ENCODE measurements at regions not wholly inside any gene's neighbourhood (a gene's known extent, or its start where the extent isn't known, plus 50 kb on each side); places are given as distances from the start of the nearest gene placed in this dataset.
"Not testable (repeated sequence)": the region's sequence is repeated elsewhere in the genome, so short reads cannot be mapped to it uniquely, and the experiment has no call there.

DNA sequence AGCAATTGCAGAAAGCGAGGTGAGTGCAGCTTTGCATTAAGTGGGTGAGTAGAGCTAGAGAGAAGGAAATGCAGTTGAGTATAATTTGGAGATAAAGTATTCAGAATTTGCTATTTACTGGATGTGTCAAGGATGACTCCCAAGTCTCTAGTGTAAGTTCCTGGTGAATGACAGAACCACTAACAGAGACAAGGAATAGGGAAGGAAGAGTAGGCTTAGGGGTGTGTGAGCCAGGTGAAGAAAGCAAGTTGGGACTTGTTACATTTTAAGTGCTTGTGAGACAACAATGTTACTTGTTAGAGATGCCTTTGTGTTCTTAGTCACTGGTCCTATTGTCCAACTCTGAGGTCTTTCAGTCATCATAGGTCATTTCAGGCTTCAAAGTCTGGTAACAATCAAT lies 70.8 kb downstream of the TBC1D26 start:
- DNase-seq = not testable (repeated sequence)

DNA sequence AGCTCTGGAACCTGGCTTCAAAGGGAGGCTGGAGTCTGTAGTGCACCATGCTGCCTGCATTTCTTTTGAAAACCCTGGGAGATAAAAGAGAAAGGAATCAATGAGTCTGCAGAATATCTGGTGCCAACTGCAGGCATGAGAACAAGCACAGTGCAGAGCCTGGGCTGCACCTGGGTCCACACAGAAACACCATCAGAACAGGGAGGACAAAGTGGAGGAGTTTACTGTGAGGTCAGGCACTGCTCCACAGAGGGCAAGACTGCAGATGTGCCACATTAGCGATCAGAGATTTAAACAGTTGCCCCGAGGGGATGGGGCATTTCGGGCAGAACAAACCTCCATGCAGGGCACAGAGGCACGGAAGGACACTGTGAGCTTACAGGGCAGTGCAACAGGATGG lies 74.7 kb downstream of the TBC1D26 start:
- not testable (repeated sequence) for DNase-seq

DNA sequence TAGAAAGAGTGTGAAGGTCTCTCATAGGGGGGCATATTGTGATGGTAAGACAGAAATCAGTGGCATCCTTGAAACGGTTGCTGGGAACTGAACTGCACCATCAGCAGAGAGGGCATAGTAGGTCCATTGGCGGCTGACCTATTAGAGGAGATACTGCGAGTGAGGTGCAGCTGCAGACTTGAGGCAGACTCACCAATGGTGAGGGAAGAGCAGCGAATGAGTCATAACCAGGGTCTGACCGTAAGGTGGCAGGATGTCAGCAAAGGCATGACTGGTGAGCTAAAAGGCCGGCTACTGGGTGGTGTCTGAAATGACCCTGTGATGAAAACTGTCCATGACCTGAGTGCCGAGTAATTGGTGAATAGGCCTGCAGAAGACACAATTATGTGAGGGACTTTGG lies 81.3 kb downstream of the TBC1D26 start:
- DNase-seq = not testable (repeated sequence)

DNA sequence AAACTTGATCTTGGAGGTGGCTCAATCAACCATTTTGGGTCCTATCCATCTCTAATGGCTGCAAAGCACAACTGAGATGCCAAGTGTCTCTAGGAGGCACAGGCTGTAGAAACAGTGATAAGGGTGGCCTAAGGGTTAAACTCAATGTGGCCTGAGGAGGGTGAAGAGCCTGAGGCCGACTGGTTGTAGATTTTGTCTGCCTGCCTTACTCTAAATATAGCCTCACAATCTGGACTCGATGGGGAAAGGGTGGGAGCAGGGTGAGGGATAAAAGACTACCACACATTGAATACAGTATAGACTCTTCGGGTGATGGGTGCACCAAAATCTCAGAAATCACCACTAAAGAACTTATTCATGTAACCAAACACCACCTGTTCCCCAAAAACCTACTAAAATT lies 81.9 kb downstream of the TBC1D26 start:
- DNase-seq = not testable (repeated sequence)

GRCh38 chr17:15817861-15818260 lies 85.8 kb downstream of the TBC1D26 start:
- not testable (repeated sequence) for DNase-seq

GRCh38 chr17:15822280-15822679 lies 90.2 kb downstream of the TBC1D26 start:
- DNase-seq = not testable (repeated sequence)

DNA sequence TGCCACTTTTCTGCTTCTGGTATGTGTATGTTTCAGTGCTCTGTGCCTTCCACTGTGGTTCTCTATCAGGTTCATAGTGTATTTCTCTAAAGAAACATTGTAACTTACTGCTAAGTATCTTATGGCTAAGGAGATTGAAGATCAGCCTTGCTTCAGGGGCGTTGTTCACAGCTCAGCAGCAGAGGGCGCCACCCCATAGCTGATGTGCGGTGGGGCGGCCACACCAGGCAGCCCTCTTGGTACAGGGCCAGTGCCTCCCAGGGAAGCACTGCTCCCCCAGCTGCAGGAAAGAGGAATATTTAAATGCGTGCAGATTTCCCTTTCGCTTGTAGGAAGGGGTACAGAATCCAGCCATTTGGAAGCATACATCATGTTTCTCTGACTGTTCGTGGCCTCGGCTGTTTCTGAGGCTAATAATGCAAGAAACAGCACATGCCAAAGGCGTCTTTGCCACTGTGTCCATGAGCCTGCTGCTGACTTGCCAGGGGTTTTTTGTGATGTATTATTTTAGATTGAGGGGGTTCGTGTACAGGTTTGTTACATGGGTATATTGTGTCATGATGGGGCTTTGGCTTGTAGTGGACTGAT lies 96.7 kb downstream of the TBC1D26 start:
- peak in 55 of 58 donors; percentile 1 to 81 (median 55) for DNase-seq

- not testable (repeated sequence) for DNase-seq
These were observed 98.1 kb downstream of the TBC1D26 start for GRCh38 chr17:15830221-15830620.

- DNase-seq = not testable (repeated sequence)
These were observed 99.1 kb downstream of the TBC1D26 start for GRCh38 chr17:15831182-15831581.

- not testable (repeated sequence) for DNase-seq
These were observed 100.9 kb downstream of the TBC1D26 start for GRCh38 chr17:15832921-15833480.

GRCh38 chr17:15833890-15834289 lies 101.8 kb downstream of the TBC1D26 start:
- peak in 5 of 58 donors; percentile 3 to 15 (median 8) for DNase-seq

DNA sequence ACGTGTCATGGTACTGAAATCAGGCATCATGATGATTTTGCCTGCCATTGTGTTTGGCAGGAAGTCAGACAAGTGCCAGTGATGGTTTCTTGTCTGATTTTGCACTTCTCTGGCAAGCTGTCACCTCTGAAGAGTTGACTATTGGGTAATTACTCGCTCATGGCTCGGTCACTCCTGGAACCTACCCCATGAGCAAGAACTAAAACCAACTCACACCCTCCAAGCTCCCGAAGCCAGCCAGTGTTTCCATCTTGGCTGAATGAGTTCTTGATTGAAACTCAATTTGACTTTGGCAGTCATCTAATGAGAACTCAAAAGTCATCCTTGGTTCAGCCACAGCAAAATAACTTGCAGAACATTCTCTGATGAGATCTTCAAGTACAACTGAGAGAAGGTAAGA lies 103.4 kb downstream of the TBC1D26 start:
- not testable (repeated sequence) for DNase-seq

DNA sequence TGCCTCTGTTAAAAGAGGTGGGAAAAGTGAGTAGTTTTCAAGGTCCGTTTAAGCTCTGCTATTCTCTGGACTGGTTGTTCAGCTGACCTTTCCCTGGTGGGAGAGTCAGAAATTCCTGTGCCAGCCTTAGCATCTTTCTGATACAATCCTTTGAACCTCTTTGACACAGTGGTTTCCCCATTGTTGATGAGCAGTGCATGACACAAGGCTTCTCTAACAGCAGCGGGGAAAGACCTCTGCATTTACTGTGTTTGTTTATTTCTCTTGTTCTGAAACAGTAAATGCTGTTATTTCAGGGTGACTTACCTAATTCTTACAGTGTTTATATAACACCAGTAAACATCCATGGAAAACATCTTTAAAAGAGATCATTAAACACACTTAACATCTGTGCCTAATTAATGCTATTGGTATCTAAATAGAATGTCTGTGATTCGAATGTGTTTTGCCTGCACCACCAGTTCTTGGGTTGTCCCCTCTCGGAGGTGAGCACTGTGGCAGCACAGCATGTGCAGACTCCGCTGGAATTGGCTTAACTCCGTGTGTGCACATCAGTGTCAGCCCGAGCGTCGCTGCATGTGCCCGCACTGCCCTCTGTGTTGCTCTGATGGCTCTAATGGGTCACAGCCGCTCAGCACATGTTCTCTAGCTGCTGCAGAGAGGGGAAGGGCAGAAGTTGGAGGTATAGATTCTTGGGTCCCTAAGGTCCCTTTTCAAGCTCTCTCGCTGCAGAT lies 104.3 kb downstream of the TBC1D26 start:
- not testable (repeated sequence) for DNase-seq

GRCh38 chr17:15836991-15837390 lies 104.9 kb downstream of the TBC1D26 start:
- not testable (repeated sequence) for DNase-seq

GRCh38 chr17:15847447-15848229 lies 97.3 kb upstream of the ADORA2B start:
- not testable (repeated sequence) for DNase-seq

- not testable (repeated sequence) for DNase-seq
These were observed 95.9 kb upstream of the ADORA2B start for GRCh38 chr17:15849054-15849453.

DNA sequence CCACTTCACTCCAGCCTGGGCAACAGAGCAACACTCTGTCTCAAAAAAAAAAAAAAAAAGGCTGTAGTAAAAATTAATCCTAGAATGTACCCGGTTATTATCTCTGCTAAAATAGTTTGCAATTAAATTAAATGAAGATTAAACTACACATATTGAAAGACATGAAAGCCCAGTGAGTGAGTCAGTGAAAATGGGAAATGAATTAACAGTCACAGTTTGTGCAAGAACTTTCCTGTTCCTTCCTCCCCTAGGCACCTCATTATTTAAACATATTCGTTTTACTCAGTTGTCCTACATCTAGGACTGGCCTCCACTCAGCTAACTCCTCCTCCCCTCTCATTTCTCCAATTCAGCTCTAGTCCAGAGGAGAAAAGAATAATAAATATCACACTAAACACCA lies 94.9 kb upstream of the ADORA2B start:
- DNase-seq = not testable (repeated sequence)

GRCh38 chr17:15850687-15851086 lies 94.2 kb upstream of the ADORA2B start:
- DNase-seq = not testable (repeated sequence)

- DNase-seq = not testable (repeated sequence)
These were observed 92.1 kb upstream of the ADORA2B start for GRCh38 chr17:15852863-15853262.

DNA sequence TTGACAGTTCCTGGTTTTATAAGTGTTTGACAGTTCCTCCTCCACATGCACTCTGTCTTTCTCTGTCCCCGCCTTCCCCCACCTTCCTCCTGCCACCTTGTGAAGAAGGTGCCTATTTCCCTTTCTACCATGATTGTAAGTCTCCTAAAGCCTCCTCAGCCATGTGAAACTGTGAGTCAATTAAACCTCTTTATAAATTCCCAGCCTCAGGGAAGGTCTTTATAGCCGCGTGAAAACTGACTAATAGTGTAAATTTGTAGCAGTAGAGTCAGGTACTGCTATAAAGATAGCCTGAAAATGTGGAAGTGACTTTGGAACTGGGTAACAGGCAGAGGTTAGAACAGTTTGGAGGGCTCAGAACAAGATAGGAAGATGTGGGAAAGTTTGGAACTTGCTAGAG lies 88.7 kb upstream of the ADORA2B start:
- not testable (repeated sequence) for DNase-seq

DNA sequence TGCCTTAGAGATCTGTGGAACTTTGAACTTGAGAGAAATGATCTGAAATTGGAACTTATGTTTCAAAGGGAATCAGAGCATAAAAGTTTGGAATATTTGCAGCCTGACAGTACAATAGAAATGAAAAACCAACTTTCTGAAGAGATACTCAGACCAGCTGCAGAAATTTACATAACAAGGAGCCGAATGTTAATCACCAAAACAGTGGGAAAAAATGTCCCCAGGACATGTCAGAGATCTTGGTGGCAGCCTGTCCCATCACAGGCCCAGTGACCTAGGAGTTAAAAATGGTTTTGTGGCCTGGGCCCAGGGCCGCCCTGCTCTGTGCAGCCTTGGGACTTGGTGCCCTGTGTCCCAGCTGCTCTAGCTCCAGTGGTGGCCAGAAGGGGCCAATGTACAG lies 88.2 kb upstream of the ADORA2B start:
- not testable (repeated sequence) for DNase-seq

DNA sequence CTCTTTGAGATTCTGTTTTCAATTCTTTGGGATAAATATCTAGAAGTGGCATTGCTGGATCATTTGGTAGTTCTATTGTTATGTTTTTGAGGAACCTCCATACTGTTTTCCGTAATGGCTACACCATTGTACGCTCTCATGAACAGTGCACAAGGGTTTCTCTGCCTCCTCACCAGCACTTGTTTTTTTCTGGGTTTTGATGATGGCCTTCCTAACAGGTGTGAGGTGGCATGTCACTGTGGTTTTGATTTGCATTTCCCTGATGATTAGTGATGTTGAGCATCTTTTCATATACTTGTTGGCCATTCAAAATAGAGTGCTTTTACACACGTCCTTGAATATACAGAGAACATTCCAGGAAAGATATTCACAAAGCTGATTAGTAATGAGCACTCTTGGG lies 86.8 kb upstream of the ADORA2B start:
- DNase-seq = not testable (repeated sequence)
